ENCODE measurements at regions not wholly inside any gene's neighbourhood (a gene's known extent, or its start where the extent isn't known, plus 50 kb on each side); places are given as distances from the start of the nearest gene placed in this dataset.

- no peak for TF ChIP-seq FOS (IDR thresholded peaks at IDR 0.05; ENCODE audit: low read depth, low read length)
- TF ChIP-seq CEBPB (IDR thresholded peaks at IDR 0.05; ENCODE audit: low read depth, low read length) = no peak
Measured at GRCh38 chr13:62185631-62186255, 770.1 kb upstream of the PCDH20 start.
